ENCODE measurements at regions not wholly inside any gene's neighbourhood (a gene's known extent, or its start where the extent isn't known, plus 50 kb on each side); places are given as distances from the start of the nearest gene placed in this dataset.

DNA sequence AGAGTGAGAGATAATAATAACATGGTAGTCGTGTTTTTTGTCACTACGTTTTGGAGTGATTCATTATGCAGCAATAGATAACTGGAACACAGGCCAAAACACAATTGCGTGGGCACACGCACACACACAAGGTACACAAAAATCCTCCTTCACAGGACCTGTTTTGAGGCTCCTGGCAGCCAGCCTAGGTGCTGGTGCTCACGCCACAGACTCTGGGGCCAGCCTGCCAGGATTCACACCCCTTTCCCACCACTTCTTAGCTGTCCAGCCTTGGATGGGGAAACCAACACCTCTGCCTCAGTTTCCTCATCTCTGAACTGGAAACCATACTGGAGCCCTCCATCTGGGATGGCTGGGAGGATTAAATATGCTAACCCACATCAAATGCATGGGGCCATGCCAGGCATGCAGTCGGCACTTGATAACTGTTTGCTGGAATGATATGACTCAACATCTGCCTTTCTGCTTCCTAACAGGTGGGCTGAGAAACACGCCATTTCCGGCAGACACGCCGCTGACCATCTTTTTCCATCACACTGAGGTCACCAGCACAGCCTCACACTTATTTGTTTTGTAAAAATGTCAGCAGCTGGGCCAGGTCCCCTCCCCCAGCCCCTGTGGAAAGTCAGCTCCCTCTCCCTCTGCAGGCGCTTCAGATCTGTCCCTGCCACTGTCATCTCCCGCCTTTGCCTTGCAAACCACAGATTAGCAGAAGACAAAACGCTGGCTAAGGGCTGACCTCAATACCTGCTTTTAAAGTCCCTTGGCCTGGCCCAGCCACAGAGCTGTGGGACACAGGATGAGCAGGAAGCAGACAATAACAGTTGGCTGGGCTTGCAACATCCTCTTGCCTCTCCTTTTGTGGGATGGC, 237.5 kb downstream of the BCOR start:
- H3K9me3 Mint-ChIP-seq = no peaks in the 10 kb centered on the region
- peak overlapping the region; percentile 52 for H3K4me3 Mint-ChIP-seq

DNA sequence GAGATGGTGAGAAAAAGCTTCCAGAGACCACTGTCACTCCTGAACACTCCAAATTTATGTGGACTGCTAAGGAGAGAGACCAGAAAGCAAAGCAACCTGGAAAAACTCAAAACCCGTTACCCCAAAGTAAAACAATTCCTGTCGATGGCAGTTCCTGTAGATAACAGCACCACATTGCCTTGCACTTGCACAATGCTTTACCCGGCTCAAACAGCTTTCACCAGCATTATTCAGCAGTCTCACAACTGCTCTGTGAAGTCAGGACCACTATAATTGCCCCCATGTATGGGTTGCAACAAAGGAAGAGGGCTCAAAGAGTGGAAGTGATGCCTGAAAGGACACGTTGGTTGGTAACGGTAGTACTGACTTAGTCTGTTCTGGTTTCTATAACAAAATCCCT, 234.8 kb downstream of the BCOR start:
- ATAC-seq (ENCODE audit: low read depth) (no peak), DNase-seq (no peak)
- H3K27ac Mint-ChIP-seq = no peak overlapping the region
- peaks cover 13% of the 10 kb centered on the region for H3K4me1 Mint-ChIP-seq
- H3K27me3 Mint-ChIP-seq = no peaks in the 10 kb centered on the region
- no peaks in the 10 kb centered on the region for H3K9me3 Mint-ChIP-seq
- H3K4me3 Mint-ChIP-seq = no peak overlapping the region
- peaks cover 1% of the 10 kb centered on the region for H3K36me3 Mint-ChIP-seq
- POLR2A ChIA-PET = no interaction called here

More for the DNA sequence above, 237.5 kb downstream of the BCOR start:
- DNase-seq (peak; percentile 68), ATAC-seq (ENCODE audit: low read depth) (peak; percentile 51)
- peaks cover 31% of the 10 kb centered on the region for H3K4me1 Mint-ChIP-seq
- peak overlapping the region; percentile 95 for H3K27ac Mint-ChIP-seq
- no peaks in the 10 kb centered on the region for H3K27me3 Mint-ChIP-seq
- POLR2A ChIA-PET = interaction anchor here (0.6 to 1.1 kb wide), 6 partner anchors 9 to 309 kb away, joined by 3 read pairs; partner anchors contain the start of gene BCOR
- H3K36me3 Mint-ChIP-seq = no peaks in the 10 kb centered on the region

DNA sequence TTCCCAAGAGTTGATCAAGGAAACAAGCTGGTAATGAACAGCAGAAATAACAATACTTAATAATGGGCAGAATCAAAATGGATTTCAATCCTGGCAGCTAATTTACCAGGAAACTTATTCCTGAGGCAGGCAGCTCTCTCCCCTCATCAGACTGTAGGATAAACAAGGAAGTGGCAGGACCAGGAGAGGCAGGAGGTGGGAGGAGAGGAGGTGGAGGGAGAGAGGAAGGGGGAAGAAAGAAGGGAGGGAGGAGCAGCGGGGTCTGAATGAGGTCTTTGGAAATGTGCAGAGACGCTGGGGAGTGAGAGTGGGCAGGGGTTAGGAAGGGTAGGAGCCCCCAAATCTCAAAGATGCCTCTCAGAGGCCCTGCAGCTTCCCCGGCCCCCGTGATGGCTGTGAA, 231.5 kb downstream of the BCOR start:
- H3K4me1 Mint-ChIP-seq = peaks cover 20% of the 10 kb centered on the region
- H3K4me3 Mint-ChIP-seq = no peak overlapping the region
- H3K27ac Mint-ChIP-seq = no peak overlapping the region
- H3K9me3 Mint-ChIP-seq = no peaks in the 10 kb centered on the region
- peaks cover 1% of the 10 kb centered on the region for H3K36me3 Mint-ChIP-seq
- H3K27me3 Mint-ChIP-seq = no peaks in the 10 kb centered on the region
- ATAC-seq (ENCODE audit: low read depth) = no peak
- POLR2A ChIA-PET = interaction anchor here (0.6 to 1.4 kb wide), 2 partner anchors 11 to 106 kb away, joined by 3 to 6 read pairs; no protein-coding TSS in a partner anchor
- DNase-seq = no peak

DNA sequence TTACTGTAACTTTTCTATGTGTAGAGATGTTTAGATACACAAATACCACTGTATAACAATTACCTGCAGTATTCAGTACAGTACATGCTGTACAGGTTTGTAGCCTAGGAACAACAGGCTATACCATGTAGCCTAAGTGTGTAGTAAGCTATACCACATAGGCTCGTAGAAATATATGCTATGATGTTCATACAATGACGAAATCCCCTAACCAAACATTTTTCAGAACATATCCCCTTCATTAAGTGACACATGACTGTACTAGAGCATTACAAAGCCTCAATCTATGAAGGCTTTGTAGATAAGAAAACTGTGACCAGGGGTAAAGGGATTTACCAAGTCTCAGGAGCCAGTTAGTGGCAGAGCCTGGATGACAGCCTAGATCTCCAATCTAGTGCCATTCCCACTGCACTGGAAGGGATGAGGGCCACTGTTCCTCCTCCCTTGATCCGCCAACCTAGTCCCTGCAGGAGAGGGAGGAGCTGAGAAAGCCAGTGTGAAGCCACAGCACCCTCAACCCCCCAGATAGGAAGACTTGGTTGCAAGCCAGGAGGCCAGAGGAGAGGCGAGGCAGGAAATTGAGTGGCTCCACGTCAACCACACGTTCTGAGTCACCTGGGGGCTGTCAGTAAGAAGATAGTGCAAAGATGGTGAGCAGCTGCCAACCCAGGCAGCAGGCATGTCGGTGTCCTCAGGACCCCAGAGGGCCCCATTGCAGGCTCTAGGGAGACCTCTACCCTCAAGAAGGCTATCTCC, 227.7 kb downstream of the BCOR start:
- peaks cover 1% of the 10 kb centered on the region for H3K36me3 Mint-ChIP-seq
- no peaks in the 10 kb centered on the region for H3K9me3 Mint-ChIP-seq
- POLR2A ChIA-PET = interaction anchor here (0.7 to 1.7 kb wide), 6 partner anchors 9 to 196 kb away, joined by 3 to 9 read pairs (median 3); no protein-coding TSS in a partner anchor
- H3K4me3 Mint-ChIP-seq = peak overlapping the region; percentile 60
- peaks cover 34% of the 10 kb centered on the region for H3K4me1 Mint-ChIP-seq
- no peaks in the 10 kb centered on the region for H3K27me3 Mint-ChIP-seq
- ATAC-seq (ENCODE audit: low read depth) = peak; percentile 76
- H3K27ac Mint-ChIP-seq = peak overlapping the region; percentile 86
- DNase-seq = peak; percentile 60

DNA sequence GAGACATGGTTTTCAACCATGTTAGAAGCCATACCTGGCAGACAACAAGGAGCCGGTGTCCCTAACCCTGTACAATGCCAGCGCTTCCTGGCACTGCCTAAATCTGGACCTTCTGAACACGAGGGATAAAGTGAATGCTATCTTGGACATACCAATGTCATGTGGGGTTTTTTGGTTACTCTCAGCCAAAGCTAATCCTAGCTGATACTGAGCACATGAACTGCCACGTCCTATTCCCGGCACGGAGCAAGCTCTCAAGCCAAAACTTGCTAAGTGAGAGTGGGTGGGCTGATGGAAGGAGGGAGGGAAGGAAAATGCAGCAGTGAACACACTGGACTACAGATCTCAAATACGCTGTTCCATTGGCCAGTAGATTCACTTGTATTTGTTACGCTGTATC, 226.1 kb downstream of the BCOR start:
- H3K4me3 Mint-ChIP-seq = no peak overlapping the region
- no peak for ATAC-seq (ENCODE audit: low read depth)
- no peaks in the 10 kb centered on the region for H3K27me3 Mint-ChIP-seq
- DNase-seq = no peak
- H3K36me3 Mint-ChIP-seq = peaks cover 1% of the 10 kb centered on the region
- H3K4me1 Mint-ChIP-seq = peaks cover 34% of the 10 kb centered on the region
- POLR2A ChIA-PET = no interaction called here
- no peak overlapping the region for H3K27ac Mint-ChIP-seq
- no peaks in the 10 kb centered on the region for H3K9me3 Mint-ChIP-seq

DNA sequence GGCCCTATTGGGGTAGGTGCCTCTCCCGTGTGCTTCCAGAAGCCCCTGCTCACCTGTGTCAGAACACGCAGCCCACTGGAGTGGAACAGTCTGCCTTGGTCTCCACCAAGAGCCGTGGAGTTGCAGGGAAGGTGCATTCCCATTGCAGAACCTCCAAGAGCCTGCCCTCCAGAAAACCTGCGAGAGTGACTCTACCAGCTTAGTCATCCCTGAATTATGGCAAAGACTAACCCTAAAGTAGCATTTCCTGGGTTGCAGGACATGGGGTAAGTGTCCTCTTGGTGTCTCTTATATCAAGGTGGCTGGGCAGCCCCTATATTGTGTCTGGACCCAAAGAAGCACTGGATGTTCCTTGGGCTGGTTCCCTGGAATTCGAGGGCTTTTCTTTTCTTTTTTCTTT, 224.6 kb downstream of the BCOR start:
- no peak for ATAC-seq (ENCODE audit: low read depth)
- Mint-ChIP-seq H3K9me3 (no peaks in the 10 kb centered on the region), H3K36me3 (no peaks in the 10 kb centered on the region), H3K27ac (no peak overlapping the region), H3K4me3 (no peak overlapping the region), H3K27me3 (peaks cover 1% of the 10 kb centered on the region), H3K4me1 (peaks cover 33% of the 10 kb centered on the region)
- no peak for DNase-seq
- POLR2A ChIA-PET = no interaction called here

DNA sequence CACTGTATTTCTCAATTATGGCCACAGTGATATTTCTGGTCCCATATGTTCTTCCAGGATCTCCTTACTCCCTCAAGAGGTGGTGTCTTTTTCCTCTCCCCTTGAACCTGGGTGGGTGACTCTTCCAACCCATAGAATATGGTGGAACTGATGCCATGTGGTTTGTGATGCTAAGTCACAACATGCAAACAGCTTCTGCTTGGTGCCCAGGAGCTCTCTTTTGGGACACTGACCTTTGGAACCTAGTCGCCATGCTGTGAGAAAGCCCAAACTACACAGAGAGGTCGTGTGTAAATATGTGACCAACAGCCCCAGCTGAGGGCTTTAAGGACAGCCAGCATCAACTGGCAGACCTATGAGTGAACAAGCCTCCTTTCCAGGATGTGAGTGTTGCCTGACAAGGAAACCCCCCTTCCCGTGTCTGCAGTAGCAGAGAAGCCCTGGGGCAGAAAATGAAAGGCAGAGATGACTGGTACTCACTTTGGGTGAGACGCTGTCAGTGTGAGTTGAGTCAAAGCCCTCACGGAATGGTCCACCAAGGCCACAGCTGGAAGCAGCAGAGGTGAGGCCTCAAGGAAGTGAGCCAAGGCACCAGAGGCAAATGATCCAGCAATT, 223.4 kb downstream of the BCOR start:
- POLR2A ChIA-PET = interaction anchor here (0.7 to 1.3 kb wide), 2 partner anchors 14 to 19 kb away, joined by 3 to 7 read pairs; no protein-coding TSS in a partner anchor
- Mint-ChIP-seq H3K27me3 (peaks cover 2% of the 10 kb centered on the region), H3K36me3 (no peaks in the 10 kb centered on the region), H3K4me1 (peaks cover 25% of the 10 kb centered on the region), H3K27ac (peak overlapping the region; percentile 52), H3K4me3 (no peak overlapping the region), H3K9me3 (no peaks in the 10 kb centered on the region)
- DNase-seq = no peak
- peak; percentile 77 for ATAC-seq (ENCODE audit: low read depth)

DNA sequence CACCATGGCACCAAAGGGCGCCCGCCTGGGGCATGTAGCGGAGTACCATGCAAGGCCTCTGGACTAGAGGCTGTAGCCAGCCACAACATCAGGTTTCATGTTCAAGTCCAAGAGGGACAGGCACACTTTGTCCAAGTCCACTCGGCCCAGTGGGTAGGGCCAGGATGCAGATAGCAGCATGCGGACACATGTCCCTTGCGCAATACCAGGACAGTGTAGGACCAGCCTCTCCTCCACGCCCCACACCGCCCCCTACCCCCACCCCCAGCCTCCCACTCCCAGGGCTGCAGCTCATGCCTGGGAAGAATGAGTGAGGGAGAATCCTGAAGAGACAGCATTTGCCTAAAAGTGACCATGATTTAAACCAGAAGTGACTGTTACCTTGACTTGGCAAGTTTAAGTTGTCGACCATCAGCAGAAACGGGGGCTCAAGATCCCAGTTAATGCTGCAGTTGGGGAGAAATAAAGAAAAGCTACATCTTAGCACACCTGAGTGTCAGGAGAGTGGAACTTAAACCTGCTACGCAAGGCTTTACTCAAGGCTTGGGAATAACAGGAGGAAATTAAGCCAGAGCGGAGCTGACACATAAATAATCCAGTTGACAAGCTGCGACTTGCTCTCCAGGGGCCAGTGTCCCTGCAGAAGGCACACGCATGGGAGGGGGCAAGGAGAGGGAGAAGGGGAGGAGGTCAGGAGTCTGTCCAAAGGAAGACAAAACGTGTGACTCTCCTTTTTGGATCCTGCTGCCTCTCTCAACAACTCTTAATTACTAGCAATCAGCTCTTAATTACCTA, 221.7 kb downstream of the BCOR start:
- DNase-seq (no peak), ATAC-seq (ENCODE audit: low read depth) (no peak)
- H3K4me1 Mint-ChIP-seq = peaks cover 15% of the 10 kb centered on the region
- no peak overlapping the region for H3K4me3 Mint-ChIP-seq
- H3K27ac Mint-ChIP-seq = no peak overlapping the region
- H3K27me3 Mint-ChIP-seq = peaks cover 5% of the 10 kb centered on the region
- POLR2A ChIA-PET = interaction anchor here (0.5 kb wide), 1 partner anchor 138 kb away, joined by 3 read pairs; no protein-coding TSS in a partner anchor
- no peaks in the 10 kb centered on the region for H3K36me3 Mint-ChIP-seq
- H3K9me3 Mint-ChIP-seq = no peaks in the 10 kb centered on the region

DNA sequence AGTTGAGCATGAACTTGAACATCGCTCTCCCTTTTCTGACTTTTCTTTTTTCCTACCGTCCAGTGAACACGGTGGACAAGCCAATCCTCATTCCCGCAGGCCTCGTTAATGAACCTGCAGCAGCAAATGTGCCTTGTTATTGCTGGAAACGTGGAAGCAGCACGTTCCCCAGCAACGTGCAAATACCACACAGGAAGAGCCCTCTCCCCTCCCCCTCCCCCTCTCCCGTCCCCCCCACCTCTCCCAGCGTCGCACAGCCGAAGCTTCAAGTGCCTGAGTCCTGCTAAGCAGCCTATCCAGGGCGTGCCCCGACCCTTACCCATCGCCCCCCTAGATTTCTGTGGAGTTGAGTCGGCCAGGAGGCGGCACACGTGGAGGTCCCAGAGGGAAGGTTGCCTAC, 219.9 kb downstream of the BCOR start:
- POLR2A ChIA-PET = no interaction called here
- no peak overlapping the region for H3K27ac Mint-ChIP-seq
- H3K4me3 Mint-ChIP-seq = no peak overlapping the region
- no peaks in the 10 kb centered on the region for H3K36me3 Mint-ChIP-seq
- H3K4me1 Mint-ChIP-seq = peaks cover 10% of the 10 kb centered on the region
- ATAC-seq (ENCODE audit: low read depth) = no peak
- no peak for DNase-seq
- peaks cover 5% of the 10 kb centered on the region for H3K27me3 Mint-ChIP-seq
- peaks cover under 1% of the 10 kb centered on the region for H3K9me3 Mint-ChIP-seq

DNA sequence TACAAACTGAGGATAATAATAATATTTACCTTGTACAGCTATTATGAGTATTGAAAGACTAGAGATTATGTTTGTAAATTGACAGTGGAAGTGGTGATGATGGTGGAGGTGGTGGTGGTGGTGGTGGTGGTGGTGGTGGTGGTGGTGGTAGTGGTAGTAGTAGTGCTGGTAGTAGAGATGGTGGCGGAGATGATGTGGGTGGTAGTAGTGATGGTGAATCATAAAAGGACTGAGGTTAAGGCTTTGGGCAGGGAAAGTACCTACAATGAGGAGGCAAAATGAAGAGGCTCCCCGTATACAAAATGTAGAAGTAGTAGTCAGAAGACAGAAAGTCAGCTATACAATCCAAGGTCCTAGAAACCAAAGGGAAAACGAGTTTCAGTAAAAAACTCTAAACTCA, 214.1 kb downstream of the BCOR start:
- DNase-seq (no peak), ATAC-seq (ENCODE audit: low read depth) (peak; percentile 52)
- Mint-ChIP-seq H3K4me3 (peak overlapping the region; percentile 28), H3K36me3 (peaks cover 6% of the 10 kb centered on the region), H3K9me3 (peaks cover 12% of the 10 kb centered on the region), H3K27ac (peak overlapping the region; percentile 66), H3K4me1 (peaks cover 9% of the 10 kb centered on the region), H3K27me3 (peaks cover 14% of the 10 kb centered on the region)
- POLR2A ChIA-PET = no interaction called here

DNA sequence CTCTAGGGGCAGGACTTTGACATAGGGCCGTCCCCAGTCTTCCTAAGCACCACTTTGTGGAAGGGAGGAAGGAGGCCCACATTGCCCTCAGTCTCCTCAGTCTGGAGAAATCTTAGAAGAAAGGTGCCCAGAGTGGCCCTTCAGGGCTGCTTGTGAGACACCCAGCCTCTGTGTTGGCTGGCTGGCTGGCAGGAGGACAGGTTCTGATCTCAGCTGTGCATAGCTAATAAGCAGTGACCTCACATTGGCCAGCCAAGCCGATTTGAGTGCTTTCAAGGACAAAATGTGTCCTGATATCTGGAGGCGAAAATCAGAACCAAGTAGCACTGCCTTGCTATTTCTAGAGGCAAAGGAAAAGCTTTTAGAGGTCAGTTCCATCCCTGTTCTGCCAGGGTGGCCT, 211.5 kb downstream of the BCOR start:
- no peak overlapping the region for H3K4me3 Mint-ChIP-seq
- peaks cover 9% of the 10 kb centered on the region for H3K4me1 Mint-ChIP-seq
- POLR2A ChIA-PET = no interaction called here
- DNase-seq (no peak), ATAC-seq (ENCODE audit: low read depth) (no peak)
- peaks cover 6% of the 10 kb centered on the region for H3K36me3 Mint-ChIP-seq
- H3K27ac Mint-ChIP-seq = no peak overlapping the region
- peaks cover 12% of the 10 kb centered on the region for H3K9me3 Mint-ChIP-seq
- peaks cover 11% of the 10 kb centered on the region for H3K27me3 Mint-ChIP-seq

DNA sequence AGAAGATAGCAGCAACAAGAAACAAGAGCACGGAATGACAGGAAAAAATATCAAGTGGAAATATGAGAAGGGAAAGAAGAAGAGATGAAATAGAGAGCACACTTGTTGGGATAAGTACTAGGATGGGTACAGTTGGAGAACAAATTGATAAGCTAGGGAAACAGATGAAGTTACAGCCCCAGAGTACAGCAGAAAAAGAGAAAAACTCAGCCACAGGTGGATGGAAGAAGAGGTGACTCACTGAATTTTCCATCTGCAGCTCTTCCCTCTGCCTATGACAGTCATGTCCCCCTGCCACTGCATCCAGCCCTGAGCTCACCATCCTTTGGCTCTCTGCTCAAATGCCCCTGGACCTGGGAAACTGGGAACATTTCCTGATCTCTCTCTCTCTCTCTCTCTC, 209.0 kb downstream of the BCOR start:
- H3K27ac Mint-ChIP-seq = no peak overlapping the region
- peaks cover 7% of the 10 kb centered on the region for H3K9me3 Mint-ChIP-seq
- H3K4me1 Mint-ChIP-seq = peaks cover 17% of the 10 kb centered on the region
- H3K36me3 Mint-ChIP-seq = peaks cover 7% of the 10 kb centered on the region
- H3K4me3 Mint-ChIP-seq = no peak overlapping the region
- peaks cover 11% of the 10 kb centered on the region for H3K27me3 Mint-ChIP-seq
- no peak for DNase-seq
- POLR2A ChIA-PET = no interaction called here
- ATAC-seq (ENCODE audit: low read depth) = no peak

DNA sequence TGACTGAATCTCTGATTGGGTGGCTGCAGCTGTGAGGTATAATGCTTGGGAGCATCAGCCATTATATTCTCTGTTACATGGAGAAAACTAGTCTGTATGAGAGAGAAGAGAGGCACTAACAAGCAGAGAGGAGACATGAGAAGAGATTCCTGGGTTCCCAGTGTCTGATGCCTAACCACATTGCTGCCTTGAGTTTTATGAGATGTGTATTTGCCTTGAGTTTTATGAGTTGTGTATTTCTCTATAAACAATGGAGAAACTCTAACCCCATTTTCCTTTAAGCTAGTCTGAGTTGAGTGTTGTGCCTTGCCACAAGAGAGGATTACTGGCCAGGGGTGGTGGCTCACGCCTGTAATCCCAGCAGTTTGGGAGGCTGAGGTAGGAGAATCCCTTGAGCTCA, 208.1 kb downstream of the BCOR start:
- POLR2A ChIA-PET = no interaction called here
- H3K36me3 Mint-ChIP-seq = peaks cover 2% of the 10 kb centered on the region

More for the DNA sequence above, 208.1 kb downstream of the BCOR start:
- DNase-seq = no peak
- no peak for ATAC-seq (ENCODE audit: low read depth)
- Mint-ChIP-seq H3K4me1 (peaks cover 14% of the 10 kb centered on the region), H3K4me3 (no peak overlapping the region), H3K27me3 (peaks cover 11% of the 10 kb centered on the region), H3K27ac (no peak overlapping the region), H3K9me3 (peaks cover under 1% of the 10 kb centered on the region)
